ENCODE measurements at regions not wholly inside any gene's neighbourhood (a gene's known extent, or its start where the extent isn't known, plus 50 kb on each side); places are given as distances from the start of the nearest gene placed in this dataset.

GRCh38 chr7:33824911-33825459 lies 80.4 kb upstream of the BMPER start:
- H3K9me1 ChIP-seq (ENCODE audit: control insufficient read depth, insufficient read depth, low read length), result no peaks in the 10 kb centered on the region
- CTCF ChIA-PET (ENCODE audit: low intra/inter-chr PET ratio), result no interaction called here
- no peak overlapping the region for H3K4me3 ChIP-seq
- H3K36me3 ChIP-seq (ENCODE audit: control insufficient read depth, insufficient read depth, low read length), result no peaks in the 10 kb centered on the region
- no peaks in the 10 kb centered on the region for H3K4me1 ChIP-seq (replicated peaks in 1 of 2; ENCODE audit: control insufficient read depth in 2 of 2, insufficient read depth in 2 of 2, low read length in 2 of 2)
- no peak overlapping the region for H3K9ac ChIP-seq (ENCODE audit: insufficient read depth in 1 of 2, low read depth in 2 of 2, low read length in 2 of 2)
- no peaks in the 10 kb centered on the region for H3K9me3 ChIP-seq (replicated peaks; ENCODE audit: control insufficient read depth, insufficient read depth, low read depth, low read length)
- H3K27me3 ChIP-seq (ENCODE audit: control insufficient read depth in 2 of 2, insufficient read depth in 2 of 2, low read length in 2 of 2), result no peaks in the 10 kb centered on the region
- no peak overlapping the region for H3K27ac ChIP-seq (ENCODE audit: extremely low read depth, low read depth, low read length)
- no peak for TF ChIP-seq FOXA3 (CRISPR knock-in tag; conservative IDR thresholded peaks at IDR 0.05 in 1 of 2, IDR thresholded peaks at IDR 0.05 in 1 of 2)
- ATAC-seq, result no peak
- no peak overlapping the region for H2AFZ ChIP-seq (ENCODE audit: low read depth, low read length)
- DNase-seq (ENCODE audit: extremely low read depth in 1 of 4, low spot score in 3 of 4), result no peak
- 0% methylated on average over 4 of the region's 4 CpGs for WGBS (ENCODE audit: insufficient coverage, low coverage, missing lambda C conversion rate)
- in situ Hi-C loops (cut with MboI), result no loop called here
- no peaks in the 10 kb centered on the region for H3K79me2 ChIP-seq (ENCODE audit: control insufficient read depth, insufficient read depth, low read length)
- BruUV-seq (replicated peaks), result no TSS peak
- FAIRE-seq, result no peak
- POLR2A ChIA-PET, result interaction anchor here (1.7 kb wide), 1 partner anchor 10 kb away, joined by 4 read pairs; no protein-coding TSS in a partner anchor
- intact Hi-C loops (cut with micrococcal nuclease), result no loop called here
- no peaks in the 10 kb centered on the region for H4K20me1 ChIP-seq (replicated peaks; ENCODE audit: control insufficient read depth, insufficient read depth, low read length)
- no peak overlapping the region for H3K4me2 ChIP-seq (ENCODE audit: insufficient read depth, low read length)

- WGBS (ENCODE audit: insufficient coverage, low coverage, missing lambda C conversion rate), result 7% methylated on average over 1 of the region's 1 CpG
- Histone ChIP-seq H3K27ac (ENCODE audit: extremely low read depth, low read depth, low read length) (no peak overlapping the region), H3K79me2 (ENCODE audit: control insufficient read depth, insufficient read depth, low read length) (no peaks in the 10 kb centered on the region), H3K9me1 (ENCODE audit: control insufficient read depth, insufficient read depth, low read length) (no peaks in the 10 kb centered on the region), H3K27me3 (ENCODE audit: control insufficient read depth in 2 of 2, insufficient read depth in 2 of 2, low read length in 2 of 2) (no peaks in the 10 kb centered on the region), H3K4me2 (ENCODE audit: insufficient read depth, low read length) (no peak overlapping the region), H3K4me1 (replicated peaks in 1 of 2; ENCODE audit: control insufficient read depth in 2 of 2, insufficient read depth in 2 of 2, low read length in 2 of 2) (no peaks in the 10 kb centered on the region), H3K4me3 (no peak overlapping the region), H2AFZ (ENCODE audit: low read depth, low read length) (no peak overlapping the region), H4K20me1 (replicated peaks; ENCODE audit: control insufficient read depth, insufficient read depth, low read length) (no peaks in the 10 kb centered on the region), H3K36me3 (ENCODE audit: control insufficient read depth, insufficient read depth, low read length) (no peaks in the 10 kb centered on the region), H3K9ac (ENCODE audit: insufficient read depth in 1 of 2, low read depth in 2 of 2, low read length in 2 of 2) (no peak overlapping the region), H3K9me3 (replicated peaks; ENCODE audit: control insufficient read depth, insufficient read depth, low read depth, low read length) (no peaks in the 10 kb centered on the region)
- in situ Hi-C loops (cut with MboI), result no loop called here
- no TSS peak for BruUV-seq (replicated peaks)
- ATAC-seq, result no peak
- intact Hi-C loops (cut with micrococcal nuclease), result no loop called here
- ChIA-PET CTCF (ENCODE audit: low intra/inter-chr PET ratio) (no interaction called here), POLR2A (no interaction called here)
- no peak for FAIRE-seq
- DNase-seq (ENCODE audit: extremely low read depth in 1 of 4, low spot score in 3 of 4), result no peak
- TF ChIP-seq ZNF133 (CRISPR knock-in tag; IDR thresholded peaks at IDR 0.05), result no peak
- TF ChIP-seq PHB2 (IDR thresholded peaks at IDR 0.05; ENCODE audit: low read depth), result no peak
- no peak for TF ChIP-seq CTBP1 (IDR thresholded peaks at IDR 0.05; ENCODE audit: borderline replicate concordance)
- no peak for TF ChIP-seq ARHGAP35 (IDR thresholded peaks at IDR 0.05; ENCODE audit: partially characterized antibody)
- no peak for TF ChIP-seq MBD1 (CRISPR knock-in tag; IDR thresholded peaks at IDR 0.05)
- TF ChIP-seq GATA2 (CRISPR knock-in tag; IDR thresholded peaks at IDR 0.05), result no peak
- no peak for TF ChIP-seq CBFA2T3 (IDR thresholded peaks at IDR 0.05)
- TF ChIP-seq PHF20 (IDR thresholded peaks at IDR 0.05; ENCODE audit: partially characterized antibody), result no peak
- no peak for TF ChIP-seq MXD1 (CRISPR knock-in tag; IDR thresholded peaks at IDR 0.05; ENCODE audit: borderline replicate concordance, poor library complexity, severe bottlenecking)
- TF ChIP-seq FOXJ3 (CRISPR knock-in tag; IDR thresholded peaks at IDR 0.05), result no peak
- no peak for TF ChIP-seq MCM2 (IDR thresholded peaks at IDR 0.05; ENCODE audit: low read depth)
Observed at GRCh38 chr7:33825644-33826043, 79.7 kb upstream of the BMPER start.
